GM12892 (cell line): ENCODE measurements at regions not wholly inside any gene's neighbourhood (a gene's known extent, or its start where the extent isn't known, plus 50 kb on each side); places are given as distances from the start of the nearest gene placed in this dataset.

Experiments used
- POLR2A ChIP-seq: IDR thresholded peaks from 2 replicates; pipeline ENCODE4 v1.6.1; 2011; ENCODE audit warnings: low read depth, low read length, control low read depth
- POLR2AphosphoS5 ChIP-seq: IDR thresholded peaks from 2 replicates; pipeline ENCODE4 v1.6.1; 2011; ENCODE audit warnings: low read depth, low read length, control low read depth
- TAF1 ChIP-seq: IDR thresholded peaks from 2 replicates; pipeline ENCODE4 v1.6.1; 2011; ENCODE audit warnings: low read depth, mild to moderate bottlenecking, control low read depth, low read length, borderline replicate concordance

DNA sequence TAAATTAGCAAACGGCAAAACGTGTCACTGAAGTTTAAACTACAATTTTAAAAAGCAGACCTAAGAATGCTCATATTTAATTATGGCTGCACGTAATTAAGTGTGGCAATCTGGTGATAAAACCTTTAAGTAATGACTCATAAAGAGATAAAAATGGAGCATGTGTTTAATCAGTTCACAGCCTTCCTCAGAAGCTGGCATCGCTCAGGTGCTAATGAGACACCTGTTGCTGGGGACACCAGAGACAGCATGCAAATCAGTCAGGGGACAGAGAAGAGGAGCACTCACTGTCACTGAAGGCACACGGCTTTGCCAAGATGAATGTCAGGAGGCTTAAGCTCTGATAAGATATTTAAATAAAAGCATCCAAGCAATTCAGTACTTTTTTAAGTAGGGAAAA is 840.3 kb downstream of the GALC start:
- TF ChIP-seq POLR2AphosphoS5 (no peak), TAF1 (no peak), POLR2A (no peak)
